HUES48 (cell line): ENCODE measurements at regions not wholly inside any gene's neighbourhood (a gene's known extent, or its start where the extent isn't known, plus 50 kb on each side); places are given as distances from the start of the nearest gene placed in this dataset.
A peak's percentile ranks its signal among the peaks of the same experiment; 100 is the strongest.
"Not testable (repeated sequence)": the region's sequence is repeated elsewhere in the genome, so short reads cannot be mapped to it uniquely, and the experiment has no call there.

Source experiments
- H3K27ac ChIP-seq: one replicate; pipeline ENCODE4 v1.7.0; 2013; ENCODE audit warnings: low read depth, low read length, inconsistent platforms
- H3K27me3 ChIP-seq: 2 replicates; pipeline ENCODE4 v1.6.1; 2013; ENCODE audit warnings: mild to moderate bottlenecking, low read length; ENCODE audit not compliant: control insufficient read depth, insufficient read depth
- H3K36me3 ChIP-seq: 2 replicates; pipeline ENCODE4 v1.6.1; 2013; ENCODE audit warnings: low read length; ENCODE audit not compliant: control insufficient read depth, insufficient read depth
- H3K4me1 ChIP-seq: 2 replicates; pipeline ENCODE4 v1.6.1; 2013; ENCODE audit warnings: mild to moderate bottlenecking, low read length; ENCODE audit not compliant: control insufficient read depth, insufficient read depth
- H3K4me3 ChIP-seq: 2 replicates; pipeline ENCODE4 v1.5.1; 2013; ENCODE audit warnings: mild to moderate bottlenecking, low read depth, low read length
- H3K9ac ChIP-seq: 2 replicates; pipeline ENCODE4 v1.6.1; 2013; ENCODE audit warnings: mild to moderate bottlenecking, low read depth, low read length, moderate library complexity
- H3K9me3 ChIP-seq: 2 replicates; pipeline ENCODE4 v1.6.1; 2013; ENCODE audit warnings: low read length; ENCODE audit not compliant: control insufficient read depth, insufficient read depth

DNA sequence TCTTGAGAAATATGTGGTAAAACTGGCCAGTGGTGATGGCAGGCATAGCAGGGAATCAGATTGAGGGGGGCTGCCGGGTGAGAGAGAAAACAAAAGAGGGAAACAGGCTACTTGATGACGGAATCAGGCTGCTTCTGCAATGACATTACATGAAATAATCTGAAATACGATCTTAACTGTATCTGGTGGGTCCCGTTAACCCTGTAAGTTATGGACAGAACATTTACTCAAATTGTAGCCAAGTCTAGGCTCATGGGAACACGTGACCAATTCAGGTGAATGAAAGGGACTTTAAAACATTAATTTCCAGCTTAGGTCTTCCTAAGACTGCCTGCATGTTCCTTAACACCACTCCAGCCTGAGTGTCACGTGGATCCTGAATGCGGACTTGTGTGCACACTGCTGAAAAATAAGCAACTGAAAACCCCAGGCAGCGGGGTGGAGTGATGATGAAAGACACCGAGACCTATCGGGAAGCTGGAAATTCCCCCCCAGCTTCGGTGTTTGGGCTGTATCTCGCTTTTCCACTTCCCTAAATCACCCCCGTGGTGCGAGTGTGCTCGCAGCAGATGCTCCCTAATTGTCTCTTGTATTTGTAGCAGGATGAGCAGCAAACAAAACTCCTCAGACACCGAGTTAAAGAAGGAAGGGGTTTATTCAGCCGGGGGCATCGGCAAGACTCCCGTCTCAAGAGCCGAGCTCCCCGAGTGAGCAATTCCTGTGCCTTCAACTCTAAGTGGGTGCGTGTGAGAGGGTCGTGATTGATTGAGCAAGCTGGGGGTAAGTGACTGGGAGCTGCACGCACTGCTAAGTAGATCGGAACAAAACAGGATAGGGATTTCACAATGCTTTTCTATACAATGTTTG is 145.0 kb upstream of the GRK3 start:
- peaks cover 43% of the 10 kb centered on the region for H3K27me3 ChIP-seq
- no peak overlapping the region for H3K27ac ChIP-seq
- H3K9ac ChIP-seq, result no peak overlapping the region

GRCh38 chr22:25420114-25420441 is 144.4 kb upstream of the GRK3 start:
- not testable (repeated sequence) for H3K36me3 ChIP-seq, H3K27ac ChIP-seq, H3K9me3 ChIP-seq, H3K9ac ChIP-seq
- peak overlapping the region; percentile 82; the same call in 1 of the 2 replicates for H3K4me3 ChIP-seq
- peaks cover 43% of the 10 kb centered on the region for H3K27me3 ChIP-seq
- peaks cover 10% of the 10 kb centered on the region for H3K4me1 ChIP-seq

More for the DNA sequence above, 145.0 kb upstream of the GRK3 start:
- peaks cover 10% of the 10 kb centered on the region for H3K4me1 ChIP-seq
- H3K36me3 ChIP-seq, result no peaks in the 10 kb centered on the region
- no peaks in the 10 kb centered on the region for H3K9me3 ChIP-seq
- H3K4me3 ChIP-seq, result no peak overlapping the region

GRCh38 chr22:25420471-25420924 is 144.0 kb upstream of the GRK3 start:
- Histone ChIP-seq H3K9ac (no peak overlapping the region), H3K9me3 (no peaks in the 10 kb centered on the region), H3K36me3 (no peaks in the 10 kb centered on the region), H3K27ac (no peak overlapping the region), H3K27me3 (peaks cover 43% of the 10 kb centered on the region), H3K4me1 (peaks cover 10% of the 10 kb centered on the region), H3K4me3 (peak overlapping the region; percentile 82)

DNA sequence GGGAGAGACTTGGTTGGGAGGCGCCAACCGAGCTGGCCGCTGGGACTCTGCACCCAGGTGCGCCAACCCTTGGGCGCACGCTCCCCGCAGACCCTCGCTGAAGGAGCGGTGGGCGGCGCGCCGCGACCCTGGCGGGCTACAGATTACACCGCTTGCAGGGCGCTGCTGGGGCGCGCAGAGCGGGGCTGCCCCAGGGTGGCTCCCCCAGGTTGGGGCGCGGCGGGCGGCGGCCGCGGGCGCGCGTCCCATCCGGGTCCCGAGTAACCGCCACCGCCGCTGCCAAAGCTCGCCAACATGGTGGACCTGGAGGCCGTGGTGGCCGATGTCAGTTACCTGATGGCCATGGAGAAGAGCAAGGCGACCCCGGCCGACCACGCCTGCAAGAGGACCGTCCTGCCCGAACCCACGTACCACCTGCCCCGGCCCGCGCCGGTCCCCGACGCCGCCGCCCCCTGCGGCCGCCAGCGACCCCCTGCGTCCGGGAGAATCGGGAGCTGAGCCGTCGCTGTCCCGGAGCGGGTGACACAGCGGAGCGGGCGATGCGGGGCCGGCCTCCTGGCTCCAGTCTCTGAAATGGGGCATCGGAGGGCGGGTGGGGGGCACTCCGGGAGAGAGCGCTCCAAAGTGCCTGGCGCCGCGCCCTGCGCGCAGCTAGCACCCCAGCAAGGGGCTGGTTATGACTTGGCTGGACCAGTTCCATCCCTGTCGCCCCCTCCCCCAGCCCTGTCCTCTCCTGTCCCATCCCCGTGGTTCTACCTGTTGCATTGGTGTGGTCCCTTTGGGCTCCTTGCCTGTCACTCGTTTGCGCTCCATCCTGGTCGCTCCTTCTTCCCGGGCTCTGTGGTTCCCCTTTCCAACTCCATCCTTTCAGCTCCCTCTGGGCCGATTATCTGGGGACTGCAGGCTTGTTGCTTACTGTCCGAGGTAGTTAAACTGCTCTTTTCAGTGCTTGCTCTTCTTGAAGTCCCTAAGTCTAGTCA is 143.3 kb upstream of the GRK3 start:
- Histone ChIP-seq H3K4me1 (peaks cover 10% of the 10 kb centered on the region), H3K27me3 (peaks cover 43% of the 10 kb centered on the region), H3K4me3 (peak overlapping the region; percentile 82)

DNA sequence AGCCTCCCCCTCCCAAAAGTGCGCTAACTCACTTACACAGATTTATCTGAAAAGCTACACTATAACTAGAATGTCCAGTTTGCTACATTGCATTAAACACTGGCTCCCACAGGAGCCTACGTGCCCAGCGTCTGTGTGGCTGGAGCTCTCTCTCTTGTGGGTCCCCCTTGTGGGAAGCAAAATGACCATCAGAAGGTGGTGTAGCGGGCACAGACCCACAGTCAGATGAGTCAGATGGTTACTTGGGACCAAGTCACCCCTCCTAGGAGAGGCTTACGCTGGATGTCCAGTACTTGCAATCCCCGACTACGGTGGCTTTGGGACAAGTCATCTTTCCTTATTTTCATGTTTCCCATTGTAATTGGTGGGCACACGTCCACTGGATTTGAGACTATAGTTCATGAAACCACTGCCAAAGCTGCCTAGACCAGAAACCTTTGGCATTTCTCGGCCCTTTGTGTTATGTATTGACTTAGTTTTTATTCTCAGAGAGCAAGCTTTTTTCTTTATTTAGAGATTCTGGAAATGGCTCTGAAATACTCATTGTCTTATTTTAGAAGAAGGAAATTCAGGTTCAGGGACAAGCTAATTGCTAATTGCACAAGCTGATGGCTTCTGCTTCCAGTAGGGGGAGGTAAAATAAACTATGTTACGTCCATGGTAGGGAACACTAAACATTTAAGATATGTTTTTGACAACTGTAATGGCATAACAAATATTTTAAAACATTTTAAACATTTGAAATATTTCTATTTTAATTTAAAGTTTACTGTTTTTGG is 137.8 kb upstream of the GRK3 start:
- H3K9me3 ChIP-seq, H3K4me1 ChIP-seq, H3K4me3 ChIP-seq, H3K36me3 ChIP-seq, H3K9ac ChIP-seq, H3K27ac ChIP-seq: not testable (repeated sequence)
- peaks cover 15% of the 10 kb centered on the region for H3K27me3 ChIP-seq

More for the DNA sequence above, 143.3 kb upstream of the GRK3 start:
- Histone ChIP-seq H3K27ac (no peak overlapping the region), H3K36me3 (no peaks in the 10 kb centered on the region), H3K9ac (no peak overlapping the region), H3K9me3 (no peaks in the 10 kb centered on the region)

GRCh38 chr22:25431637-25432342 is 132.7 kb upstream of the GRK3 start:
- not testable (repeated sequence) for H3K4me3 ChIP-seq, H3K36me3 ChIP-seq, H3K9ac ChIP-seq, H3K27me3 ChIP-seq, H3K4me1 ChIP-seq, H3K27ac ChIP-seq, H3K9me3 ChIP-seq

GRCh38 chr22:25433381-25433970 is 131.0 kb upstream of the GRK3 start:
- not testable (repeated sequence) for H3K9ac ChIP-seq, H3K9me3 ChIP-seq, H3K36me3 ChIP-seq, H3K27me3 ChIP-seq, H3K4me3 ChIP-seq, H3K27ac ChIP-seq
- peaks cover 11% of the 10 kb centered on the region; the same call in 1 of the 2 replicates for H3K4me1 ChIP-seq

DNA sequence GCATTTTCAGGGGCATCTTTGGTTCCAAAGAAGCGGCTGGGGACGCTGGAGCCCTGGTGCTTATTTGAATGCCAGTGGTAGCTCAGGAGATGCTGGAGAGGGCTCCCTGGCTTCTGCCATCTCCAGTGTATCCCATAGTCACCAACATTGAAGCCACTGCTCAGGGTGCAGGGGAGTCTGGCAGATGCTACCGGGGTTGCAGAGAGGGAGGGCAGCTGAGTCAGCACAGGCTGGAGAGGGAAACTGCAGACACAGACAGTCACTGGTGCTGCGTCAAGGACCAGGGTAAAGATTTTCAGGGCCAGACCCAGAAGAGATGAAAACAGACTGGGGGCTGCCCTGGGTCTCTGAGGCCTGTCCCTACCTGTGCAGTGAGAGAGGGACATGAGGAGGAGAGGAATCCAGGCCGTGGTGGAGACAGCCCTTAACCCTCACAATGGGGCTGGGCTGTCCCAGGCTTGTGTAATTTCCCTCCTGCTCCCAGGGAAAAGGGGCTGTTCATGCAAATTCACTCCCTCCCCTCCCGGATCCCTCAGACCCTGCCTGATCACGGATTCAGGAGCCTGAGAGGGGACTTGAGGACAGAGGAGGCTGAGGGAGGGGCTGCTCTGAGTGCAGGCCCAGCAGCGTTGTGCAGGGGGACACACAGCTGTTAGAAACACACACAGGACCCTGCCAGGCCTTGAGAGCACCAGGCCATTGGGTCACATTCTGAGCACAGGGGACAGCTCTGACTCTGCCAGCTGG is 126.9 kb upstream of the GRK3 start:
- H3K9me3 ChIP-seq, result no peaks in the 10 kb centered on the region
- H3K27me3 ChIP-seq, result no peaks in the 10 kb centered on the region
- peaks cover 11% of the 10 kb centered on the region; the same call in 1 of the 2 replicates for H3K4me1 ChIP-seq
- H3K27ac ChIP-seq, result peak overlapping the region; percentile 21
- H3K36me3 ChIP-seq, result no peaks in the 10 kb centered on the region
- no peak overlapping the region for H3K4me3 ChIP-seq
- no peak overlapping the region for H3K9ac ChIP-seq

- H3K27me3 ChIP-seq, result no peaks in the 10 kb centered on the region
- peaks cover 9% of the 10 kb centered on the region; the same call in 1 of the 2 replicates for H3K4me1 ChIP-seq
- no peak overlapping the region for H3K9ac ChIP-seq
- no peak overlapping the region for H3K27ac ChIP-seq
- no peaks in the 10 kb centered on the region for H3K9me3 ChIP-seq
- H3K4me3 ChIP-seq, result peak overlapping the region; percentile 97; the same call in 1 of the 2 replicates
- no peaks in the 10 kb centered on the region for H3K36me3 ChIP-seq
These were observed 117.3 kb upstream of the GRK3 start for GRCh38 chr22:25447067-25447685.
